NCI-H69 (cell line): ENCODE measurements at regions not wholly inside any gene's neighbourhood (a gene's known extent, or its start where the extent isn't known, plus 50 kb on each side); places are given as distances from the start of the nearest gene placed in this dataset.

ENCODE experiments used
- DNase-seq: peaks from one replicate; lab custom pipeline; 2025; lab: John Stamatoyannopoulos, UW

DNA sequence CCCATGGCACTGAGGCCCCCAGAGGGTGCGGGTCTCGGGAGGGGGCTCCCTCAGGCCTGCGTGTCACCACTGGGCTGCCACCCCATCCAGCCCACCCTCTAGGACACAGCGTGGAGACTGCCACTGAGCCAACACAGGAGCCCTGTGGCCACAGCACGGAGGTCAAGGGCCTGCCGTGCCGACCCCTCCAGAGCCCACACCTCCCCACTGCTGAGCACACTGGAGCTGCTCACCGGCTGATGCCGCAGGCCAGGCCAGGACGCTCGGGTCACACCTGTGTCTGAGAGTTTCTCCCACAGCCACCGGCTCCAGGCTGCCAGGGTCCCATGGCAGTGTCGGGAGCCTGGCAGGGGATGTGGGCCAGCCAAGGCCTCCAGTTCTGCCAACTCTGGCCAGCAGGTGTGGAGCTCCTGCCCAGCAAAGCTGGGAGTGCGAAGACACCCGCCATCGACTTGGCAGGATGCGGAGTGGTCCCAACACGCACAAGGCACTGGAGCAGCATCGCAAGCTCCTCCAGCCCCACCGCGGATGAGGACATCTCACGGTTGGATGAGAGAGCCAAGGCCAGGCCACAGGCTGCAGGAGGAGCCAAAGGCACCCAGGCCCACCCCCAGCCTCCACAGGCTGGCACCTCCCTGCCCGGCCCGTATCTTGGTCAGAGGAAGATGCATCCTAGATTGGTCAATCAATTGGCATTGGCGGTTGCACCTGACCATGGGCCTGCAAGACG, 187.1 kb downstream of the BRD1 start:
- no peak for DNase-seq

DNA sequence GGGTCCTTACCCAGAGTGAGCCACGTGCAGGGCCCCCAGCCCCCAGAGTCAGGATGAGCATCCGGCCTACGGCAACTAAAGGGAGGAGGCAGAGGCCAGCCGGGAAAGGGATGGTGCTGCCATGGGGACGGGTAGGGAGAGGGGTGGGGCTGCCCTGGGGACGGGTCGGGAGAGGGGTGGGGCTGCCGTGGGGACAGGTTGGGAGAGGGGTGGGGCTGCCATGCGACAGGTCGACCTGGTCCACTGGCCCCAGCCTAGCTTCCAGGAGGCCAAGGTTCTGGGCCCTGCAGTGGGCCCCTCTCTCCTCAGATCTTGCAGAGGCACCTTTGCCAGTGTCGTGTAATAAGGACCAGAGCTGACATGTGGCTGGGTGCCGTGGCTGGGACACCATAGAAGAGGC, 187.7 kb downstream of the BRD1 start:
- no peak for DNase-seq

DNA sequence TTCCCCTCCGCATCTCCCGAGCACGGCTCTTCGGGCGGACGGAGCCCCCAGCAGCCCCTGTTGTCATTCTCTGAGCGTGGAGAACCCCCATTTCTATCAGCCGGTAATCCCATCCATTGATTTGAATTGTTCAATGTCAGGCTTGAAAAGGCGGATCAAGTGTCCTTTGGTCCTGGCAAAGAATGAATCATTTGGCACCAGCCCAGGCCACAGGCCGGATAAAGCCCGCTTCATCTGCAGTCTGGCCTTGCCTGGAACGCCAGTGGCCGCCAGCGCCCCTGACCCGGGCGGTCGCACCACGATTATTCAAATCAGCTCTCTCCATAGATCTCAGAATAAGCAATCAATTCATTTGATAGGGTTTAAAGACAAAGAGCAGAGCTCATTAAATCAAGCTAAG, 188.9 kb downstream of the BRD1 start:
- no peak for DNase-seq

DNA sequence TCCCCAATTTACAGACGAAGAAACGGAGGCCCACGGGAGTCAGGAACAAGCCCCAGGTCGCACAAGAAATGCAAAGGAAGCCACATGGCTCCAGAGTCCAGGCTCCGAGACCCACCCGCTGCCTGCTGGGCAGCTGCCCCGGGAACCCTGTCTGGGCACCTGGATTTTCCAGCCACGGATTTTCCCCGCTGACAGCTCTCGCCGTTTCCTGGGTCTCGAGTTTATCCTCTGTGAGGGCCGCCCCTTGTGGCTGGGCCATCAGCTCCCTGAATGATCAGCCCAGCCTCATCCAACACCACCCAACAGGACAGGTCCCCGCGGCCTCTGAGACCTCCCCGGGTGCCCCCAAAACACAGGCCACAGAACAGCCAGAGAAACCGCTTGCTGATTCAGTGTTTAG, 189.7 kb downstream of the BRD1 start:
- DNase-seq = no peak

DNA sequence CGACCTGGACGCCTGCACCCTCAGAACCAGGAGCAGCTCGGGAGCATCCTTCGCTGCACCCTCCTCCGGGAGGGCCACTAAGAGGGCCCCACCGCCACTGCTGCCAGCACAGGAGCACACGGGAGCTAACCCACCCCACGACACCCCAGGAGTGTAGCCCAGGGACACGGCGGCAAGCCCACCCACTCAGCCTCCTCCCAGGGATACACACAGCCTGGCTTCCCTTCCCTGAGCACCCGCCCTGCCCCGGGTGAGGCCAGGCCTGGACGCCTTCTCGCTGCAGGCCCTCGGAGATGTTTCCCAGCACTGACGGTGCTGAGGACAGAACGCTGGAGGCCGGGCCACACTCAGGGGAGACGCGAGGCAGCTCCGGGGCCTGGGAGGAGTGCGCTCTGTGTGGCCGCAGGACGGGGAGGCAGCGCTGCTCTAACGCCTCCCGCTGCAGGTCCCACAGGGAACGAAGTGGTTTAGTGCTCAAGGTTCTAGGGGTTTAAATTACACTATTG, 190.4 kb downstream of the BRD1 start:
- no peak for DNase-seq

DNA sequence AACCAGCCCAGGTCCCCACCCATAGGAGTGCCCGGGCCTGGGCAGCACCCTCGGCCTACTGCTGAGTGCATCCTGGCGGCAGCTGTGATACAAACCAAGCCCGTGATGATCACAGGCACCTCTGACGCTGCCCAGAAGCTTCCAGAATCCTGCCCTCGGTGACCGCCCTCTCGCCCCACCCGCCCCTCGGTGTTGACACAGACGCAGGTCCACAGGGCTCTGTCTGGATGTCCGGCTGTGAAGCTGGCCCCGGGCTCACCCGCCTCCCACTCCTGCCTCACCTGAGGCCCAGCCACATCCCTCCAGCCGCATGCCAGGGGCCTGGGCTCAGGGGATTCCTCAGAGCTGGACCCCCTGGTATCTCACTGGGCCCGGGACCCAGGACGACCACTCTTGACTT, 191.0 kb downstream of the BRD1 start:
- no peak for DNase-seq

DNA sequence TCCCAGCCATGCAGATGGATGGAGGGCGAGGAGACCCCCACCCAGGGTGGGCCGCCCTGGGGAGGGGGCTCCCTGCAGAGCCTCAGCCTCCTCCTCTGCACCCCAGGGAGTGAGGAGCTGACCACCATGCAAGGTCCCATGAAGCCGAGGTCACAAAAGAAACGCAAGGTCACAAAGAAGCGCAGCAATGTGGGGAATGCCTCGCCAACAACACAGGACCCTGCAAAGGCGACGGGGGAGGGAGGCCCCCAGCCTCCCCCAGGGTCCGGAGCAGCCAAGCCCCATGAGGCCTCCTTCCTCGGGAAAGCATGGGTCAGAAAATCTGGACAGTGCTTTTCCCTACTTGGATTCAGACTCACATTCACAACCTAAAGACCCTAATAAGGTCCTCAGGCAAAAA, 191.5 kb downstream of the BRD1 start:
- no peak for DNase-seq

DNA sequence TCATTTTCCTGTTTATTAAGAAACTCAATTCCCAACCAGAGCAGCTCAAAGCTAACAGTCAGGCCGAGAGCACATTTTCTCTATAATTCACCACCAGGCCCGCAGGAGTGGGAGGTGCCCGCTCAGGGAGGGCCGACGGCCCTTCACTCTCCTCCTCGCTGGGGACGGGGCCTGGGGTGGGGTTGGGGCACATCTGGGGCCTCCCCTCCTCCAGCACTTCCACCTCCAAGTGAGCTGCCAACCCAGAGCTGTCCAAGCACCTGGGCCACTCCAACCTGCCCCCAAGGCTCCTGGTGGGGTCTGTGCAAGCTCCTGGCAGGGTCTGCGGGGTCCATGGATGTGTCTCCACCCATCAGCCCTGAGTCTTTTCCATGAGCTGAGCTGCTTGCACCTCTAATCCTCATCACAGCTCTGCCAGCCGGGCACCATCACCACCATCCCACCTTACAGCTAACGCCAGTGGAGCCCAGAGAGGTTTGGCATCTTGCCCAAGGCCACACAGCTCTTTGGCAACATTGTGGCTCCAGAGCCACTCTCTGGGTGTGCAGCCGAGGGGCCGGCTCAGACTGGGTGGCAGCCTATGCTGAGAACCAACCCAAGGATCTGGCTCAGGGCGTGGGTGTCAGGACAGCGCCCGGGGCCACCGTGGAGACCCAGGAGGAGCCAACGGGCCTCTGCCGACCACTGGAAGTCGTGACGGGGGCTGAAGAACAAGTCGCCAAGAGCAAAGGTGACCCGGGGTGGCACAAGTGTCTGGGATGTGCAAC, 193.5 kb downstream of the BRD1 start:
- DNase-seq = no peak

DNA sequence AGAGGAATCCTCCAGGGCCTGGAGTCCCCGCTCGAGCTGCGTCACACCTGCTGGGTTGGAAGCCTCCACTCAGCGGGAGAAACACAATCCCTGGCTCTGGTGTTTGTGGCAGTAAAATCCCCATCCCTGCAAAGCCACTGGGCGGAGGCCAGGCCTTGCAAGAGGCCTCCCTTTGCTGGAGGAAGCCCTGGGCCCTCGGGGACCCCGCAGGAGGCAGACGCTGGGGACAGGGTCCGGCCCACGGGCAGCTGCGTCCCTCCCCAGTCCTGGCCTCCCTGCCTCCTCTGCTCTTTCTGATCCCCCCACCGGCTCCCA, 194.7 kb downstream of the BRD1 start:
- DNase-seq = no peak

DNA sequence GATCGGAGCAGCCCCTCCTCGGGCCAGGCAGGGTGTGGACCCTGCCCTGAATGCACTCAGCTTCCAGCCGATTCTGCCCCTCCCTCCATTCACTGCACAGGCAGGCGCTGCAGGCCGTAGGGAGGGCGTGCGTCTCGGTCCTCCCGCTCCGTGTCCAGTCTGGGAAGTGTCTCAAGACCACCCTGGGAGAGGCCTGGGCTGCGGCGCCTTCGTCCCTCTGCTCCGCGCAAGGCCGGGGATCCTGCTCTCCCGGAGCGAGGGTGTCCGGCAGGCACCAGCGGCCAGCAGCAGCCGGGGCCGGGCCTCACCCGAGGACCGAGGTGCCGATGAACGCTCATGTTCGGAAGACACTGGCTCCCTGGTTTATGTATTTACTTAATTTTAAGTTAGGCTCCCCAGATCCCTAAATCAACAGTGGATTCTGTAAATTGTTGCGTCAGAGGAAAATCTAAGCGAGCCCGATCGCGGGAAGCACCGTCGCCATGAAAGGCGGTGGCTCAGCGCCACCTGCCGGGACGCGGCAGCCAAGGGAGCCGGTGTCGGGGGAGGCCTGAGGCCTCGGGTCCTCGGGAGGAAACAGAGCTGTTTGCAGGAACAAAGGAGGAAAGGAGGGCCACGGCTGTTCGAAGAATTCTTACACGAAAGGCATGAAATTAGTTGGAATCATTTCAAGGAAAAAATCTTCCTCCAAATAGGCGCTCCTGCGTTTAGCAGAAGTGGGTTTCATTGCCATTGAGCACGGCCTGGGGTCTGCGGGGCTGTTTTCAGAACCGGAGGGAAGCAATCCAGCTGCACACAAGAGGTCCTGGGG, 195.3 kb downstream of the BRD1 start:
- DNase-seq = peak; percentile 76

DNA sequence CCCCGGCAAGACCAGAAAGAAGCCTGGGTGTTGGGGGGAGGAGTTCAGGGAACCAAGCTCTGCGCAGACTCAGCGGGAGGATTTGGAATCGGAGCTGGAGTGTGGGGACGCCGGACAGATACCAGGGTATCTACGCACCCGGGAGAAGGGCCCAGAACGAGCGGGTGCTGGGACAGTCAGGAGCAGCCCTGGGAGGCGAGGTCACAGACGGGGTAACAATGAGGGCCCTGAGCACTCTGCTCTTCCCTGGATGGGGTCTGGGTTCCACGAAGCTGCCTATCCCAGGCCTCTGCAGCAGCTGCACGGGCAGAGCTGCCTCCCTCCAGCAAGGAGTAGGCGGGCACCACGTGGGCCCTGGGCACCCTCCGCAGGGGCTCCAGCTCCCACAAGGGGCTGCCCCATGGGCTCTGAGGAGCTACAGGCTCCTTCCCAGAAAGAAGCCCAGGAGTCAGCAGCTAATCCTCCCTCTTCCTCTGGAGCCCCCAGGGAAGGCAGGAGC, 197.2 kb downstream of the BRD1 start:
- no peak for DNase-seq

DNA sequence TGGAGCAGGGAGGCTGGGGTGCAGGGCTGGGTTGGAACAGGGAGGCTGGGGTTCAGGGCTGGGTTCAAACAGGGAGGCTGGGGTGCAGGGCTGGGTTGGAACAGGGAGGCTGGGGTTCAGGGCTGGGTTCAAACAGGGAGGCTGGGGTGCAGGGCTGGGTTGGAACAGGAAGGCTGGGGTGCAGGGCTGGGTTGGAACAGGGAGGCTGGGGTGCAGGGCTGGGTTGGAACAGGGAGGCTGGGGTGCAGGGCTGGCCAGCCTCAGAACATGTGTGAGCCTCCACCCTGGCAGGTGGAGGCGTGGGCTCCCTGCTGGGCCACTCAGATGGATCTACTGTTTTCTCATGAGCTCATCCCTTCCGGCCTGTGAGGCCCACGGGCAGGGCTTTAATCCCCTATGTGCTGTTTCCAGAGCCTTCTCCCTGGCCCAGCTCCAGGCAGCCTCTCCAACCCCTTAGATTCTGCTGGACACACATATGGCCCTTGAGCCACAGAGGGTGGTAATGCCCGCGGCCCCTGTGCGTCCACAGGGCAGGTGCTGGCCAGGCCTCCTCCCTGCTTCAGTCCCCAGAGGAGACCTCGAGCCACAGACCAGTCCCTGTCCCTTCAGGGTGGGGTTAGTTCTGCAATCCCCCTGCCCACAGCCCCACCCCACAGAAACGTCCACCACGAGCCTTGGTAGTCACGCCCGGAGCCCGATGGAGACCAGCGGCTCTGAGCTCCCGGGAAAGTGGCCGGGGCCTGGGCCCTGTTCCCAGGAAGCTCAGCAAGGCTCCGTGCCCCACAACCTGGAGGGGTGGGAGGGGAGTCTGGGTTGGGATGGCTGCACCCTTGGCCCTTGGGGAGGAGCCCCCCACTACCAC, 197.9 kb downstream of the BRD1 start:
- peak; percentile 37 for DNase-seq

DNA sequence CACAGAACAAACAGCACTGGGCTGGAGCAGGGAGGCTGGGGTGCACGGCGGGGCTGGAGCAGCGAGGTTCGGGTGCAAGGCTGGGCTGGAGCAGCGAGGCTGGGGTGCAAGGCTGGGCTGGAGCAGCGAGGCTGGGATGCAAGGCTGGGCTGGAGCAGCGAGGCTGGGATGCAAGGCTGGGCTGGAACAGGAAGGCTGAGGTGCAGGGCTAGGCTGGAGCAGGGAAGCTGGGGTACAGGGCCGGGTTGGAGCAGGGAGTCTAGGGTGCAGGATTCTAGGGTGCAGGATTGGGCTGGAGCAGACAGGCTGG, 198.5 kb downstream of the BRD1 start:
- DNase-seq = no peak

DNA sequence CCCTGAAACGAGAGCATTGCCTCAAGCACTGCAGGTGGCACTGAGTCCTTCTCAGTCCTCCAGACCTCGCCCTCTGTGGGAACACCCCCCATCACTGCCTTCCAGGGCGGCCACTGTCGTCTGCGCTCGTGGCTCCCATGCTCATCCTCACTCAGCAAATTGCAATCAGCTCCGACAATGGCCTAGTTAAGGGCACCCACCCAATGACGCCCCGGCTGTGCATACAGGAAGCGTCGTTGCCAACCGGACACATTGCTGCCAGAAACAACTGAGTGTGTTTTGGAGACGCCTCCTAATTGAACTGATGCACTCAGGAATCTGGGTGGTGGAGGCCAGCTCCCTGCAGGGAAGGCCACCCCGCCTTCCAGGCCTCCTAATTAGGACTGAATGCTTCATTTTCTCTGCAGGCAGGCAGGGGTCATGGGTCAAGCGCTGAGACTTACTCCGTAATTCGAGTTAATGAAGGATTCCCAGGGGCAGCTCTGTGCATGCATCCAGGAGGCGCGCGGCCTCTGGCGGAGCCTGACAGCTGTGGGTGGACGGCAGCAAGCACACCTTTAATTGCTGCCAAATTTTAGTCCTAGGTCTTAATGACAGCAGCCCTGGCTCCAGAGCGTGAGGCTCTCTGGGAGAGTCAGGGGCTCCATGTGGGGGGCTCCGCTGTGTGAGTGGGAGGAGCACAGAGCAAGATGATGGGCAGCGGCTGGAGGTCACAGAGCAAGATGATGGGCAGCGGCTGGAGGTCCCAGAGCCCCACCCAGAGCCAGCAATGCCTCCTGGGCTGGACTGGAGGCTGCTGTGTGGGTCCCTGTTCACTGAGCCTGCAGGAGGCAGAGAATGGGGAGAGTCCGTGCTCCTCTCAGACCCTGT, 199.0 kb downstream of the BRD1 start:
- peak; percentile 94 for DNase-seq

DNA sequence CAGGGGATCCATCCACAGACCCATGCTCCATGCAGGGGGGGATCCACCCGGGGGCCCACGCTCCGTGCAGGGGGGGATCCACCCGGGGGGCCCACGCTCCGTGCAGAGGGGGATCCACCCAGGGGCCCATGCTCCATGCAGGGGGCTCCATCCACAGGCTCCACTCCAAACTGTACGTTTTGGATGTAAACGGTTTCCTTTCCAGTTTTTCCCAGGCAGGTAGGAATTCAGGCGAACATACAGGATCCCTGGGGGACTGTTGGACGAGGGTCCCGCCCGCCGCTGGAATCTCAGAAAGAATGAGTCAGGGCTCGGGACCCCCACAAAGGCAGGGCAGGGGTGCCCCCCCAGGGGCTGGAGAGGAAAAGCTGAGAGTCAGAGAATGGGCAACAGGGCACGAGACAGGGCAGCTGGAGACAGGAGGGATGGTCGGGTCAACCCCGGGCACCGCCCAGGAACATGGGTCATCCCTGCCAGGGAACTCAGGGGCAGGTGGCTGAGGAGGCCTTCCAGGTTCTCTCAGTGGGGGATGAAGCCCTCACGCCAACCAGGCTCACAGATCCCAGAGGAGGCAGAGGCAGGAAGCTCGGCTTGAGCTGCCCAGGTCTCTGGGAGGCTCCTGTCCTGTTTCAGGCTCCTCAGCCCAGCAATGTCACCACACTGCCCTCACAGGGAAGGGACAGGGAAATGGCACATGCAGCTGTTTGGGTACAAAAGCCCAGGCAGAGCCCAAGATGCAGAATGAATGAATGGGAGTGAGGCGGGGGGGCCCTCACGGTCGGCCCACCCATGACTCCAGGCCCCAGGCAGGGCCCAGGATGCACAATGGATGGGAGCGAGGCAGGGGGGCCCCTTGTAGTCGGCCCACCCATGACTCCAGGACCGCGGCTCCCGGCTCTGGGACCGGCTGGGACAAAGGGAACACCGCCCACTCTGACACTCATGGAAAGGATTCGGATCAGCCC, 200.2 kb downstream of the BRD1 start:
- DNase-seq = no peak

DNA sequence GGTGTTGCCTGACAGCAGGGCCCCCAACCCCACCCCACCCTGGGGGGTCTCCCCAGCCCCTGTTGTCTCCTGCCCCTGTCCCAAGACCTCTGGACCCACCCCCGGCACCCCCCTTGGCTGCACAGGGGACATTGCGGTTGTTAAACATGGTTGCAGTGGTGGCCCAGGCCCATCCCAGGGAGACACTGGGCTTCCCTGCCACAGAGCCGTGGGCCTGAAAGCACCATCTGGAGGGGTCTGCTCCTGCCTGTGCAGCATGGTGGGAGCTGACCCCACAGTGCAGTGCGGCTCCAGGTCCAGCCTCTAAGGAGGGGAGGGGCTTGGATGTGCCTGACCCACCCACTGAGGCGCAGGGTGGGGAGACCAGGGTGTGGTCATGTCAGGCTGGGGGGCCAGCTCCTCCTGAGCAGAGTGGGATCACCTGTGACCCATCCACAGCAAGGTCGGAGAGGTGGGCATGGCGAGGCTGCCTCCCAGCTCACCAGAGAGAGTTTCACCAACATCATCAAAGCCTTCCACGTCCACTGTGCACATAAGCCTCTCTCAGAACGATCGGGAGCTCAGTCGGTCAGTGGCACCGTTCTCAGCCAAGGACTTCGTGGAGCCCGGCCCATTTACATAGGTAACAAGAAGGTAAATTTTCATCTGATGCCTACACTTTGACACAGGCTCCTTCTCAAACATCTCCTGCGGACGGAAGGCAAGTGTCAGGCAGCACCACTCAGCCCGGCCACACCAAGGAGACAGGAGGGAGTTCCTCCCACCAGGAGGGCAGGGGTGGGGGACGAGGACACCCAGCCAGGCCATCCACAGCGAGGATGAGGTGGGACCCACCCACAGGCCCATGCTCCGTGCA, 201.1 kb downstream of the BRD1 start:
- DNase-seq = no peak

DNA sequence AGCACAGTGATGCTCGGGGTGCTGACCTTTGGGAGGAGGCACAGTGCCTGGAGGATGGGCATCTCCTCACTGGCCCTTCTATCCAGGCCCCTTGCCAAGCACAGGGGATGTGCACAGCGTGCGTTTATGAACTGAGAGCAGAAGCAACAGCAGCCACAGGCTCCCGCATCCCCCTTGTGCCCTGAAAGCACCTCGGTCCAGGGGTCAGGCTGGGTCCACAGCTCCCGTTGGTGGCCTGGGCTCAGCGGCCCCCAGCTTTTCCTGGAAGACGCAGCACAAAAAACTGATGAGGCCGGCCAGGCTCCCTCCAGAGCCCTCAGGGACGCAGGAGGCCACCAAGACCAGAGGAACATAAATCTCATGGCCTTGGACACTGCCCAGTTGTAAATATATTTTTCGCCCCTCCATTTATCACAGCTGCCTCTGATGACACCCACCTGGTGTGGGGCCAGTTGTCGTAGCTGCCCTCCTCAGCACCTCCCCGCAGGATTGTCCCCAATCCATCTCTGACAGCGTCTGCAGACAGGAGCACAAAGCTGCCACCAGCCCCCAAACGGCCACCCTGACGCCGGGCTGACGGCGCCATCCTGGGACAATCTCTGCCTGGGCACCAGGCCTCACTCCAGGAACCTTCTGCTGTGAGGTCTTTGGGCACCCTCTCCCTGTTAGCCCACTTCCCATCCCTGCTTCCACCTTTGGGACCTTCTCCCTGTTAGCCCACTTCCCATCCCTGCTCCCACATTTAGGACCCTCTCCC, 203.1 kb downstream of the BRD1 start:
- DNase-seq = no peak

DNA sequence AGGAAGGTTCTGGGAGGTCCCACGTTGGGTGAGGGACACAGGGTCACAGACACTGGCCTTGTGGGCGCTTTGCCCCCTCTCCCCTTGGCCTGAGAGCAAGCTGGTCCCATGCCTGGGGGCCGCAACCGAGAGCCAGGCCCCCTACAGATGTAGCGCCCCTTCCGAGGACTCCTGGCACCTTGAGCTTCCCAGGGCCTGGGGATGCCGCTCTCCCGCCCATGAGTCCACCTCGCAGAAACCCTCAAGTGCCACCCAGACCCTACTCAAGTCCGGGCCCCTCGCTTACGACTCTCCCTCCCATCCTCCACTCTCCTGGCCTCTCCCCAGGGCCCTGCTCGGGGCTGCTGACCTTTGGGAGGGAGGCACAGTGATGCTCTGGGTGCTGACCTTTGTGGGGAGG, 204.0 kb downstream of the BRD1 start:
- no peak for DNase-seq
